ENCODE measurements at regions not wholly inside any gene's neighbourhood (a gene's known extent, or its start where the extent isn't known, plus 50 kb on each side); places are given as distances from the start of the nearest gene placed in this dataset.

- no peak for TF ChIP-seq REST (IDR thresholded peaks at IDR 0.05; ENCODE audit: low read depth)
- no peak for TF ChIP-seq ZBTB7A (IDR thresholded peaks at IDR 0.05; ENCODE audit: low read depth)
- no peak for TF ChIP-seq EP300 (IDR thresholded peaks at IDR 0.05; ENCODE audit: borderline replicate concordance)
- no peak for TF ChIP-seq NFIC (IDR thresholded peaks at IDR 0.05)
- no peak for TF ChIP-seq MAX (IDR thresholded peaks at IDR 0.05)
- no peak for TF ChIP-seq CREB1 (IDR thresholded peaks at IDR 0.05; ENCODE audit: low read depth)
- TF ChIP-seq TAF1 (IDR thresholded peaks at IDR 0.05; ENCODE audit: low read depth): no peak
- no peak for TF ChIP-seq RAD21 (IDR thresholded peaks at IDR 0.05; ENCODE audit: low read depth)
- no peak for TF ChIP-seq TCF12 (IDR thresholded peaks at IDR 0.05; ENCODE audit: low read depth)
- no peak for TF ChIP-seq YY1 (IDR thresholded peaks at IDR 0.05; ENCODE audit: low read depth)
- TF ChIP-seq CEBPB (IDR thresholded peaks at IDR 0.05): no peak
These were observed 1060.6 kb upstream of the CDH8 start for GRCh38 chr16:63096857-63097256.
